RKO (cell line): ENCODE measurements at regions not wholly inside any gene's neighbourhood (a gene's known extent, or its start where the extent isn't known, plus 50 kb on each side); places are given as distances from the start of the nearest gene placed in this dataset.
"Not testable (repeated sequence)": the region's sequence is repeated elsewhere in the genome, so short reads cannot be mapped to it uniquely, and the experiment has no call there.

ENCODE experiments used
- DNase-seq: peaks from one replicate; pipeline ENCODE4 v3.0.0-alpha.2; 2016; ENCODE audit warnings: low spot score

DNA sequence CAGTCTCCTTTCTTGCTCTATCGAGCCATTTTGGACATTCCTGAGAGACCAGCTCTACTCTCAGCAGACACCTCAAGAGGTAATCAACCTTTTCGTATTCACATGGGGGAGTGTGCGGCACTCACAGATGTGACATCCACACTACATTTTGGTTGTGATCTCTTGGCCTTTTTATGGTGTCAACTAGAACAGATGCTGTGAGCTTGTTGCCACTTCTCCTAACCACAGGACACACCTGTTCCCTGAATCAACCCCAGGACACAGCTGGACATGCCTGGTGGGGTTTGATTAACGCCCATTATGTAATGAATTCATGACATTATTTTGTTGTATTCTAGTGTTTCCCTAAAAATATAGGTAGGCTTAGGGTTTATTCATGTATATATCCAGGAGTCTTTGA lies 1143.6 kb downstream of the TMEM121 start:
- DNase-seq, result no peak

DNA sequence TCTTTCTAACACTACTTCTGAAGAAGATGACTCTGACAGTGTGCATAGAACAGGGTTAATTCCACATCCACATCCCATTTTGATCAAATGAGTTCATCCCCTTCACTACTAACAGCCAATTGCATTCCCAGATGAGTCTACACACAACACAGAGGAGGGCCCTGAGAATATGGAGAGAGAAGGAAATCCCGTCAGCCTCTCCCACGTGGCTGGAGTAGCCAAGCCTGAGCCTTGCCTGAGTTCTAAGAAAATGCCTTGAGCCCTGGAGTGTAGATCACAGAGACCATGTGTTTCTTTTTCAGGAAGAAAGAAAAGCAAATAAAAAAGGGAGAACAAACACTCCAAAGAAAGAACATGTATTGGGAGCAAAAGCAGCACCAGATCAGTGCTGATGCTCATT lies 1147.7 kb downstream of the TMEM121 start:
- not testable (repeated sequence) for DNase-seq

DNA sequence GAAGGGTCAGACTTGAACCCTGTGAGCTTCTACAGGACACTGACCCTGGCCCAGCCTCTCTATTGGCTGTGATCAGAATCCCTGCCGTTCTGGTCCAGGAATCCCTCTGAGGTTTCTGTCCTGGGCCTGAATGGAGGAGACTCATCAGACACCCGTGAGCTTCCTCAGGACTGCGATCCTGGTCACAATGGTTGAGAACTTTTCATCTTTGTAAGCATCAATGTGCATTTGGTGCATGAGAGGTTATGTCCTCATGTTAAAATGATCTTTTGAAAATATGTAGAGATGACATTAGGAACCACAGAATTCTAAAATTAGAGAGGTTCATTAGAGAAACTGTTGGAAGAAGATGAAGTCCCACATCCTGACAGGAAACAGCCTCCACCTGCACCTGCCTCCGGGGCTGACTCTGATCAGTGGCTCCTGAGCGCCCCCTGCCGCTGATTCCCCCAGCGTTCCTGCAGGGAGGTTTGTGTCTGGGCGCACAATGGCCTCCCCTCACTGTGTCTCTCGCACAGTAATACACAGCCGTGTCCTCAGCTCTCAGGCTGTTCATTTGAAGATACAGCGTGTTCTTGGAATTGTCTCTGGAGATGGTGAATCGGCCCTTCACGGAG lies 1148.2 kb downstream of the TMEM121 start:
- DNase-seq, result not testable (repeated sequence)

DNA sequence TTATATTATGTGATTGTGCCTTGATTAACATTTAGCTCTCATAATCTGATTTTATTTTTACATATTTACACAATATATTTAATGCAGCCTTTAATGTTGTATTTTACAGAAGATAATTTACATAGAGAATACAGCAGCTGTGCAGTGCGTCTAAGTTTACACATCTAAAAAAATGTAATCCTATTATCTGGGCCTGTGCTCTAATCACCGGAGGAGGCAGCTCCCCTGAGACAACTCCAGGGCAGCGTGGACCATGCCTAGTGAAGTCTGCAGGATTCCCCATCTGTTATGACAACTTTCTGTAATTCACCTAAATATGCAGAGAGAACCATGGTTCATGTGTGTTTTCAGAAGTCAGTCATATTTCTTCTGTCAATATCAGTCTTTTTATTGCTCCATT lies 1149.3 kb downstream of the TMEM121 start:
- not testable (repeated sequence) for DNase-seq

DNA sequence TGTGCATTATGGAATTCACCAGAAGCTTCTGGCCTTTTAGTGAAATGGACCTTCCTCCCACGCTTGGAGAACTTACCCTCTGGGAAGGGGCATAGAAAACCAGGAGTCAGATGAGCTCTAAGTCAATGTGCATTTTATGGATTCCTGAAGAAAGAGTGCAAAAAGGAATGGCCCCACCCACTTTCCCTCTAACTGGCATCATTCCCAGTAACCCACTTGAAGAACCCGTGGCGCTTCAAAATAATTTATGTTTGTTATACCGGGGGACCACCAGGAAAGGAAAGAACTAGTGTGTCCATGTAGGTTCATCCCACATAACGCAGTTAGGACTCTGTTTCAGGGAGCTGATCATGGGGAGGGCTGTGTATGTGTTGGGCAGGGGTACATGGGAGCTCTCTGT lies 1153.4 kb downstream of the TMEM121 start:
- DNase-seq, result no peak

DNA sequence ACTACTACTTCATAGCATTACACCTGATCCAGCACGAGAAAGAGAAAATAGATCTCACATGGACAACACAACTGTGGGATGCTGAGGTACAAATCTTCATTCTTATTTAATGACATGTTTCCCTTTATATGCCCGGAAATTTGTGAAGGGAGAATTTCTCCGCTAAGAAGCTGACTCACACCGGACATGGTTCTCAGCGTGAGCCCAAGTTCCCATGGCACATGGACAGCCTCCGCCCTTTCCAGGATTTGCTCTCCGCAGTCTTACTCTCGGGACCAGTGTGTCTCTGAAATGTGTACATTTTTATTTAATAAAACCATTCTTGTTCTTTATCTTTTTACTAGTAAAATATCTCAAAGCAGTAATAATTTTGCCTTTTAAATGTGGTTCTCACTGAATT lies 1154.8 kb downstream of the TMEM121 start:
- no peak for DNase-seq

DNA sequence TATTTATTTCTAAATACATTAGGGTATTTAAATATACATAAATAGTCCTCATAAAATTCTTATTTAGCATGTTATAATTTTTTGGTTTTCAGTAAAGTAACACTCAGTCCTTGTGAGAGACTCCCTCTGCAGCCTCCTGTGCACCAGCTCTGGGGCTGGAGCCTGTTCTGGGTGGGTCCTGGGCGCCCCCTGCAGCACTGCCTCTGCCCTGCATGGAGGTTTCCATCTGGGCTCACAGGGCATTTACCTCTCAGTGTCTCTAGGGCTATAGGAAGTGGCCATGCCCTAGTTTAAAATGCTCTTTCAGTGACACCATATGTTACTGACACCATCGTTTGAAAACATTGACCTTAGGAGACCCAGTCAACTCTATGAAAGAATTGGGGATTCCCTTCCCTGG lies 1155.2 kb downstream of the TMEM121 start:
- DNase-seq, result no peak

DNA sequence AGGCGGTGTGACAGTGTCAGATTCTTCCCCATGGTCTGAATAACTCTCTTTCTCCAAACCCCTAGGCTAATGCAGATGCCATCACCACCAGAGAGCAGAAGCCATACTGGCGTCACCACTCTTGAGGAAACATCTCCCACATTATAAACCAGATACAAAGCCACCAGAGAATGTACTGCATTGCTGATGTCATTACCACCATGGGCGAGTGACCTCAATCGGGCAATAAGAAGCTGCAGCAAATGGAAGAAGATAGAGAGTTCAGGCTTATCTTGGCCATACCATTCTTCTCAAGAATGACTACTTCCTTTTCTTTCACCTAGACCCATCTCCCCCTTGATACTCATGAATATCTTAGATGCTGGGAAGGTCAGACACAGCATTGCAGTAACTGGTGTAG lies 1157.2 kb downstream of the TMEM121 start:
- DNase-seq, result no peak

DNA sequence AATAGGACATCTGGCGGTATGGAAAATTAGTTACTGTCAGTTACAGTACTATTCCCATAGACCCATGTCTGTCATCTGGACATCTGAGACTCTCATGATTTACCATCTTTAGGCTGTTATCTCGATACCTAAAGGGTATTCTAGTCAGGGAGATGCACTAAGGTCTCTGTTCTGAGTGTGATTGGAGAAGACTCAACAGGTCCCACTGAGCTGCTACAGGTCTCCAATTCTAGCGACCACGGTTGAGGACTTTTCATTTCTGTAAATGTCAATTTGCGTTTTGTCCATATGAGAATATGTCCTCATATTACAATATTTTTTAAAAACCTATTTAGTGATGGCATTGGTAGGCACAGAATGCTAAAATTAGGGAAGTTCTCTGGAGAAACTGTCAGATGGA lies 1160.2 kb downstream of the TMEM121 start:
- no peak for DNase-seq

DNA sequence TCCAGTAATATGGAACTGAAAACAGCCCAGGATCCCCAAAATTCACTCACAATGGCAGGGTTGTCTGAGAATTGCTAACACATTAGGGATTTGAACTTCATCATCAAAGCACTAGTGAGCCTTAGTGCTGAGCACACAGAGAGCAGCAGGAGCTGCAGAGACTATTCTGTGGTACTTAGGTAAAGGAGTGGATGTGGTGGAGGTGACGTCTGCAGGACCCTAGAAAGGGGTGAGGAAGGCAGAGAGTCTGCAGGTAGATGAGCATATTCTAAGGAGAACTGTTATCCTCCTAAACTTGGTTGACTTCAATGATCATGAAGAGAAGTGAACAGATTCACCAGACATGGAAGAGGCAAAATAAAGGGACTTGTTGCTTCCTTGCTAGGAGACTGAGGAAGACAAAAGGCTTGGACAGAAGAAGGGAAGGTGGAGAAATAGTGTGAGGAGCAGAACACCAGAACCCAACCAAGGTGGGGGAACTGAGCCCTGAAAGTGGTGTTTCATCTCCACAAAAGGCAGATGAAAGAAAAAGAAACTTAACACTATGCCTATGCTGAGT lies 1164.0 kb downstream of the TMEM121 start:
- no peak for DNase-seq

DNA sequence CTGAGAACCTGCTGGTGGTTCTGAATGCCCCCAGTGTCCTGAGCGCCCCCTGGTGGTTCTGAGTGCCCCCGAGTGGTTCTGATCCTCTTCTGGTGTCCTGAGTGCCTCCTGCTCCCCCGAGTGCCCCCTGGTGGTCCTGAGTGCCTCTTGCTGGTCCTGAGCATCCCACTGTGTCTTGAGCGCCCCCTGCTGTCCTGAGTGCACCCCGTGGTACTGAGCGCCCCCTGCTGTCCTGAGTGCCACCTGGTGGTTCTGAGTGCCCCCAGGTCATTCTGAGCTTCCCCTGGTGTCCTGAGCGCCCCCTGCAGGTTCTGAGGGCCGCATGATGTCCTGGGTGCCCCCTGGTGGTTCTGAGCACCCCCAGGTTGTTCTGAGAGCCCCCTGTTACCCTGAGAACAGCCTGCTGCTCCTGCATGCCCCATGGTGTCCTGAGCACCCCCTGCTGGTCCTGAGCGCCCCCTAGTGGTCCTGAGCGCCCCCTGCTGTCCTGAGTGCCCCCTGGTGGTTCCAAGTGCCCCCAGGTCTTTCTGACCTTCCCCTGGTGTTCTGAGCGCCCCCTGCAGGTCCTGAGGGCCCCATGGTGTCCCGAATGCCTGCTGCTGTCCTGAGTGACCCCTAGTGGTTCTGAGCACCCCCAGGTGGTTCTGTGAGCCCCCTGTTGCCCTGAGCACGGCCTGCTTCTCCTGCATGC lies 1165.4 kb downstream of the TMEM121 start:
- DNase-seq, result peak; percentile 3

DNA sequence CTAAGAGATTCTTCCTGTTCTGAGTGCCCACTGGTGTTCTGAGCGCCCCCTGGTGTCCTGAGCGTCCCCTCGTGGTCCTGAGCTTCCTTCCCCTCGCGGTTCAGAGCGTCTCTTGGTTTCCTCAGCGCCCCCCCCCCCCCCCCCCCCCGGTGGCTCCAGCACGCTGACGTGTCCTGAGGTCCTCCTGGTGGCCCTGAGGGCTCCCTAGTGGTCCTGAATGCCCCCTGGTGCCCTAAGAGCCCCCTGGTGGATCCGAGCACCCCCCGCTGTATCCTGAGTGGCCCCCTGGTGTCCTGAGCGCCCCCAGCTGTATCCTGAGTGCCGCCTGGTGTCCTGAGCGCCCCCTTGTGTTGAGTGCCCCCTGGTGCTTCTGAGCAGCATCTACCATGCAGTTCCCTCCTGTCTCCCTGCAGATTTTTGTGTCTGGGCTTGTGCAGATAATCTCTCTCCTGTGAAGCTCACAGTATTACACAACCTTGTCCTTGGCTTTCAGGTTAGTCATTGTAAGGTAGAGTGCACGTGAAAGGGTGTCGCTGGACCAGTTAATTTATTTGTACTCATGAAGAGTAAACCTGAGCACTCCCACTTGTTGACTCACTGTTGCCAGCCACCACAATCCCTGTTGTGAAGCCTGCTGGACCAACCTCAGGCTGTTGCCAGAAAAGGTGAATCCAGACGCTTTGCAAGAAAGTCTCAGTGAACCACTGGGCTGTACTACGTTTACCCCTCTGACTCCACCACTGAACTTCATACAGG lies 1168.4 kb downstream of the TMEM121 start:
- DNase-seq, result no peak

DNA sequence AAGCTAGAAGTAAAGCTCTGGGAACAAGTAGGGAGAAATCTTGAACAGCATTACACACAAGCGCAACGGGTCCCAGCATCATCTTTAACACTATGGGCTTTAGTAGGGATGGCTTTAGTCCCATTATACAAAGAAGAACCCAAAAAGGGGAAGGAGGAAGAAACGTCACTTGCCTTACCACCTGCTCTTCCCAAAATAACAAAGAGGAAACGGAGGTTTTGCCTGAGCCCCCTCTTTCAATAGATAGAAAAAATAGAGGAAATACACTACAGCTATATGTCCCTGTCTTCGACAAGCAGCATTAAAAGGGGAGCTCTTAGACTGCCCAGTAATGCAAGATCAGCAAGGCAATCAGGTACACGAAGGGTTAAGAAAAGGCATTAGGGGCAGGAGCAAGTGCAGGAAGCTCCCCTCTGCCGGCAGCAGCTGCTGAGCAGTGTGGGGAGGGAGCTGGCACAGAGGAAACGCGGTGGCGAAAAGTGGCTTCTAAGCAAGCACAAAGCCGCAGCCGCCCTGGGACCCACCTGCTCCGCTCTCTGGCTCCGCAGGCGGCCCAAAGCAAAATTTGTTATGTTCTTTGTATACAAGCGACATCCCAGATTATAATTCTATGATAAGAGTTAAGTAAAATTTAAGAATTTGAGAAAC lies 1172.4 kb downstream of the TMEM121 start:
- not testable (repeated sequence) for DNase-seq

DNA sequence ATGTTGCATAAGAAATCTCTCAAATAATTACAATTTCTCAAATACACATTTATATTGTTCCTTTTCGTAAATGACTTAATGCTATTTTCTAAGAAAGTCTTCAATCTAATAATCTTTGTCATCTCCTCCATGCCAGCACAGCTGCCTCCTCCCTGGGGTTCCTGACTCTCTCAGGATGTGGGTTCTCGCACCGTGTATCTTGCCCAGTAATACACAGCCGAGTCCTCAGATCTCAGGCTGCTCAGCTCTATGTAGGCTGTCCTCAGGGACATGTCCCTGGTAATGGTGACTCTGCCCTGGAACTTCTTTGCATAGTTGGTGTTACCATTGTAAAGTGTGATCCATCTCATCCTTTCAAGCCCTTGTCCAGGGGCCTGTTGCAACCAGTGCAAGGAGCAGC lies 1177.3 kb downstream of the TMEM121 start:
- not testable (repeated sequence) for DNase-seq

DNA sequence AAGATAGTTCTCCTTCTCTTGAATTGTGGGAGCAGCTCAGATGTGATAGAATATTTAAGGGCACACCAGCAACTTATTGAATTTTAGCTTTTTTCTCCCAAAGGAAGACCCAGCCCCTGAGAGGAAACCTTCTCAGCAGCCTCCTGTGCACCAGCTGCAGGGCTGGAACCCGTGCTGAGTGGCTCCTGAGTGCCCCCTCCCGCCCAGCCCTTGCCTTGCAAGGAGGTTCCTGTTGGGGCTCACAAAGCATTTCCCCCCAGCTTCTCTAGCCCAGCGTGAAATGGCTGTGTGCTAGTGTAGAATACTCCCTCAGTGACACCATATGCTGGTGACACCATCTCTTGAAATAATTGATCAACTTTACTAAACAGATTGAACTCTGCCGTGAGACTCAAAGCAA lies 1180.1 kb downstream of the TMEM121 start:
- not testable (repeated sequence) for DNase-seq

DNA sequence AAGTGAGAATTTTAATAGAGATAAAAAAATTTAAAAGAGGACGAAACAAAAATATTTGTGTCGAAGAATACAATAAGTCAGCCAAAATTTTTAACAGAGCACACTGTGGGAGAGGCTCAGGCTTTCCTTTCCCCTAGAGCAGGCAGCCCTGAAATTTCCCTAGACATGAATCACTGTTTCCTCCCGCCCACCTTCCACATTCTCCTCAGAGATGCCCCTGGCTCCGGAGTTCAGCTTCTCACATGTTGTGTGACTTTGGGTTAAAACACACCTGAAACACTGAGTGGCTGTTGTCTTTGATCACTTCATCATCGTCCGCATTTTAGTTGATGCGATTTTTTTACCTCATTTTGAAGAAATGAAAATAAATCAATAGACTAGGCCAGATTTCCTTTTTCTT lies 1183.8 kb downstream of the TMEM121 start:
- DNase-seq, result not testable (repeated sequence)

DNA sequence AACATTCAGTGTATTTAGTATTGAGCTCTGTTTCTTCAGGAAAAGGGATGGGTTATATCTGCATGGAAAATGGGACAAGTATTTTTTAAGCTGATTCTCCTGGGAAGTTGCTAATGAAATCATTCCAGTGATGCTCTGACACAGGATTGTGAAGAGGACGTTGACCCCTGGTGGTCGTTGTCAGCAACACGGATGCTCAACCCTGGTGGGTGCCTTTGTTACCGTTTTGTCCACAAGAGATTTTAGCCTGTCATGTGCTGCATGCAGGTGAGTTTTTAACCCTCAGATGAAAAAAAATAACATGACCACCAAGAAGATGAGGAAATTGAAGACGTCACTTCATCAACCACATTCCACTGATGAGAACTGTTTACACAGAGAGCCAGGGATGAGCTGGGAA lies 1186.1 kb downstream of the TMEM121 start:
- DNase-seq, result not testable (repeated sequence)

DNA sequence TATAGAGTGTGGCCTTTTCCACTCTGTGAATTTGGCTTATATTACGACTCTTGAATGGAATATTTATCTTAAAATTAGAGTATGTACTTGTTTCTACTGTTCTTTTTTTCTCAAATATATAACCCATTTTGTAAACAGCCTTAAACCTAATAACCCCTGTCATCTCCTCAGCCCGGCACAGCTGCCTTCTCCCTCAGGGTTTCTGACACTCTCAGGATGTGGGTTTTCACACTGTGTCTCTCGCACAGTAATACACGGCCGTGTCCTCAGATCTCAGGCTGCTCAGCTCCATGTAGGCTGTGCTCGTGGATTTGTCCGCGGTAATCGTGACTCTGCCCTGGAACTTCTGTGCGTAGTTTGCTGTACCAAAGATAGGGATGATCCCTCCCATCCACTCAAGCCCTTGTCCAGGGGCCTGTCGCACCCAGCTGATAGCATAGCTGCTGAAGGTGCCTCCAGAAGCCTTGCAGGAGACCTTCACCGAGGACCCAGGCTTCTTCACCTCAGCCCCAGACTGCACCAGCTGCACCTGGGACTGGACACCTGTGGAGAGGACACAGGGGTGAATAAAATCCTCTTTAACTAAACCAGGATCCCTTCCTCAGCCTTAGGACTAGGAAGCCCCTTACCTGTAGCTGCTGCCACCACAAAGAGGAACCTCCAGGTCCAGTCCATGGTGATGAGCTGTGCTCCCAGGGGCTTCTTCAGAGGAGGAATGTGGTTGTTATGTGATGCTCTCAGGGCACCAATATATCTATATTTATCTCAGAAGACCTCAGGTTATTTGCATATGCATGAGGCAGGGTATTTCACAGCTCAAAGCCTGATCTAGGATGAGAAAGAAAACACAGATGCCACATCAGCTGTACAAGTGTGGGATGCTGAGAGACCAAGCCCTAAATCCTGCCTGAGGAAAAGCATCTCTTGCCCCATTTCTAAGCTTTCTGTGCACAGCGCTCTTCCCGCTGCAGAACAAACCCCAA lies 1188.4 kb downstream of the TMEM121 start:
- not testable (repeated sequence) for DNase-seq

DNA sequence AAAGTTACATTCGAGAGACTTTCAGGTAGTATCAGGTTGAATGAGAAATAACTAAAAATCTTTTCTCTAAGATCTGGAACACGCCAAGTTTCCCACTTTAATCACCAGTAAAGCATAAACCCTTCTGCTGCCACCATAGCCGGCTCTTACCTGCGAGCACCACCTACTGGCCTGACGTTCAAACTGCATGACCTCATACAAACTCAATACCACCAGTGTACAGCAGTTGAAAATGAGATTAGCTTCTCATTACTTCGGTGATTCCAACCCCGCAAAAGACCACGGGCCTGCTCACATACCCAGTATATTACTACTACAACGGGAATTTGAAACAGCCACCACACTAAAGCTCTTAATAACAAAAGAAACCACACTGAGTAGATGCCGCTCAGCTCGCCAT lies 1191.2 kb downstream of the TMEM121 start:
- not testable (repeated sequence) for DNase-seq

DNA sequence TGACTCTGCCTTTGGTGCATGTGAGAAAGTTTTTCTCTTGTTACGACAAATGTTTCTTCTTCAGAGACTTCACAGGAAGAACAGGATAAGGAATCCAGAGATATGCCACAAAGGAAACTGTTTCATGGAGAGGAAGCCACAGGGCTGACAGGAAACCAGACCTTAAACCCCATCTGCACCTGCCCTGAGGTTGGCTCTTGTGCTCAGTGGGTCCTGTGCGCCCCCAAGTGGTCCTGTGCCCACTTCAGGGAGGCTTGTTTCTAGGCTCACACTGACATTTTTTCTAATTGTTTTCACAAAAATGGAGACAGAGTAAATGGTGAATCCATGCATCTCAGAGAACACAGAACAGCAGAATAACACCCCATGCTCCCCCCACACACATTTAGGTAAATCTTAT lies 1193.5 kb downstream of the TMEM121 start:
- DNase-seq, result not testable (repeated sequence)

DNA sequence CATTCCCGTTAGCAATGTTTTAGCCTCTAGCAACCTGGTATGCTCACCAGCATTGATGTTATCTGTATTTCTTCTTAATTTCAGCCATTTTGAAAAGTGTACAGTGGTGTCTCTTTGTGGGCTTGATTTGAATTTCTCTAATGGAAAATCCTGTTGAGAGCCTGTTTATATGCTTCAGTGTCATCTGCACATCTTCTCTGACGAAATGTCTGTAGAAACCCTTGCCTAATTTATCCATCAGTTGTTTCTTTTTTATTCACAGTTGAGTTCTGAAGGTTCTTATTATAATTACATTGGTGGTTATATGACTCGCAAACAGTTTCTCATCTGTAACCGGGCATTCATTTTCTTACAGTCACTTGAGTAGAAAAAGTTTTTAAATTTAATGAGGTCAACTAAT lies 1195.5 kb downstream of the TMEM121 start:
- DNase-seq, result not testable (repeated sequence)
